BJ (cell line): ENCODE measurements at regions not wholly inside any gene's neighbourhood (a gene's known extent, or its start where the extent isn't known, plus 50 kb on each side); places are given as distances from the start of the nearest gene placed in this dataset.

Experiments used
- CTCF ChIA-PET: fragments of 350-600 bp; formaldehyde crosslinking; extraction: SDS; loops from one replicate; lab custom pipeline; 2021; ENCODE audit warnings: antibody characterized with exemption, inconsistent platforms; lab: Yijun Ruan, JAX
- POLR2A ChIA-PET: fragments of 300-600 bp; sonication (Branson Sonifier 250); formaldehyde crosslinking; extraction: SDS; loops from one replicate; lab custom pipeline; 2021; ENCODE audit warnings: antibody characterized with exemption; lab: Charles Lee
- DNase-seq: peaks from one replicate; pipeline ENCODE4 v3.0.0-alpha.2; 2011; ENCODE audit warnings: low read depth
- H3K27me3 ChIP-seq: 2 replicates; pipeline ENCODE4 v1.6.0; 2011; ENCODE audit warnings: low read length; ENCODE audit not compliant: control insufficient read depth, insufficient read depth
- H3K36me3 ChIP-seq: 2 replicates; pipeline ENCODE4 v1.5.1; 2011; ENCODE audit warnings: low read length; ENCODE audit not compliant: control insufficient read depth, insufficient read depth
- H3K4me3 ChIP-seq: 2 replicates; pipeline ENCODE4 v1.5.1; 2011; ENCODE audit warnings: low read depth, mild to moderate bottlenecking, control low read depth, low read length
- TF ChIP-seq, protein P1 (sequence below): IDR thresholded peaks from 2 replicates; pipeline ENCODE4 v1.5.1; 2011; ENCODE audit warnings: low read depth, mild to moderate bottlenecking, control low read depth, inconsistent platforms, low read length, moderate library complexity; ENCODE audit not compliant: insufficient read depth

DNA sequence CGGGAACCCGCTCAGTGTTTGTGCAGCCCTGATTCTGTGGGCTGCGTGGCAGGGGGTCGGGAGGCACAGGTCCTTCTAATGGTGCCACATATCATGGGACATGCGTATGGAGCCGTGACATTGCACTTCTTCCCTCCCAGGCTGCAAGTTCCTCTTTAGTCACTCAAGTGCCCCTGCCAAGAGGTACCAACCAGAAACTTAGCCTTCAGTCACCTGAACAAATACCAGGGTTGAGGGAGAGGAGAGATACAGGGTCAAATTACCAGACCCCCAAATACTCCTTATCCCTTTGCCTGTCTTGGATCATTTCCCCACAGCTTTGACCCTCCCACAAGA is 209.1 kb downstream of the BUD13 start:
- Histone ChIP-seq H3K27me3 (no peaks in the 10 kb centered on the region), H3K4me3 (no peak overlapping the region), H3K36me3 (no peaks in the 10 kb centered on the region)
- TF ChIP-seq, protein P1, sequence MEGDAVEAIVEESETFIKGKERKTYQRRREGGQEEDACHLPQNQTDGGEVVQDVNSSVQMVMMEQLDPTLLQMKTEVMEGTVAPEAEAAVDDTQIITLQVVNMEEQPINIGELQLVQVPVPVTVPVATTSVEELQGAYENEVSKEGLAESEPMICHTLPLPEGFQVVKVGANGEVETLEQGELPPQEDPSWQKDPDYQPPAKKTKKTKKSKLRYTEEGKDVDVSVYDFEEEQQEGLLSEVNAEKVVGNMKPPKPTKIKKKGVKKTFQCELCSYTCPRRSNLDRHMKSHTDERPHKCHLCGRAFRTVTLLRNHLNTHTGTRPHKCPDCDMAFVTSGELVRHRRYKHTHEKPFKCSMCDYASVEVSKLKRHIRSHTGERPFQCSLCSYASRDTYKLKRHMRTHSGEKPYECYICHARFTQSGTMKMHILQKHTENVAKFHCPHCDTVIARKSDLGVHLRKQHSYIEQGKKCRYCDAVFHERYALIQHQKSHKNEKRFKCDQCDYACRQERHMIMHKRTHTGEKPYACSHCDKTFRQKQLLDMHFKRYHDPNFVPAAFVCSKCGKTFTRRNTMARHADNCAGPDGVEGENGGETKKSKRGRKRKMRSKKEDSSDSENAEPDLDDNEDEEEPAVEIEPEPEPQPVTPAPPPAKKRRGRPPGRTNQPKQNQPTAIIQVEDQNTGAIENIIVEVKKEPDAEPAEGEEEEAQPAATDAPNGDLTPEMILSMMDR, result no peak
- no peak for DNase-seq
- ChIA-PET CTCF (interaction anchor here (0.9 kb wide), 1 partner anchor 78 kb away, joined by 3 read pairs; no protein-coding TSS in a partner anchor), POLR2A (no interaction called here)

DNA sequence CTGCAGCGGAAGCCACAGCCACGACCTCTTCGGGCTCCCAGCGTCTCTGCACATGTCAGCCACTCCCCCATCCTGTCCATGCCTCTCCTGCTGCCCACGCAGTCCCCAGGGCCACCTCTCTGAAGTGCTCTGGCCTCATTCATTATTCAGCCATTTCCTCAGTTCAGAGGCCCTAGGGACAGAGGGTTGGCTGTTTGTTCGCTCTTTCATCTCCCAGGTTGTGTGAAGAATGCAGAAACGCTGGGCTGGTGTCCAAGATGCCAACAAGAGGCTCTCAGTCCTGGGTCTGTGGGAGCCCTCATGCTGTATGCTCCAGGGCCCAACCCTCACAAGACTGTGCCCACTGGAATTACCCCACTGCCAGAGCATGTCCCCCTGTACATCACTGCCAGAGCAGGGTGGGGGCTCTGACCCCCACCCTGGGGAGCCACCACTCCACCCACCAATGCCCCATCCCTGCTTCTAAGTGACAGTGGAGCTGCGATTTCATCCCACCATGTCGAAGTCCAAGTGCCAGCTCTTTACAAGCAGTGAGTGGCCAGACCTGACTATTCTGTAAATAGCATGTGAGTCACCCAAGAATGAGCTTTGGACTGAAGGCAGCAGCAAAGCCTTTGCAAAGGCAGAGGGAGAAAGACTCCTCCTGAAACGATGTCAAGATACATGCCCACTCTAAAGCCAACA is 209.6 kb downstream of the BUD13 start:
- TF ChIP-seq, protein P1, result no peak
- DNase-seq, result no peak
- Histone ChIP-seq H3K27me3 (no peaks in the 10 kb centered on the region), H3K36me3 (no peaks in the 10 kb centered on the region), H3K4me3 (no peak overlapping the region)
- ChIA-PET CTCF (interaction anchor here (0.9 kb wide), 1 partner anchor 78 kb away, joined by 3 read pairs; no protein-coding TSS in a partner anchor), POLR2A (no interaction called here)

DNA sequence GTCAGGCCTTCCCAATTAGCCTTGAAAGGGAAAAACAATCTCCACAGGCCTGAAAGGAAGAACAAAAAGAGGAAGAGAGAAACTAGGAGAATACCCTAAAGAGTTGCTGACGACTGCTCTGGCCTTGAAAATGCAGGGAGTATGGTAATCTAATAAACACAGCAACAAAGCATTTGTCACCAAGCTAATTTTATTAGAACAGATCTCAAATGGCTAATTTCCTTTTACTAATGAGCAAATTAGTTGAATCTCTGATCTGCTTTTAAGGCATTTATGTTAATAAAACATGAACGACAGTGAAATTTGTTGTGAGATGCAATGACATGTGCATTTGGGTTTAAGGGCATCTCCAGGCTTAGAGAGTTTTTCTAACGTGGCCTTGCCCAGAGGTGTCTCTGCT is 212.2 kb downstream of the BUD13 start:
- no peak overlapping the region for H3K4me3 ChIP-seq
- H3K27me3 ChIP-seq, result no peaks in the 10 kb centered on the region
- TF ChIP-seq, protein P1, result no peak
- H3K36me3 ChIP-seq, result no peaks in the 10 kb centered on the region
- CTCF ChIA-PET, result no interaction called here
- POLR2A ChIA-PET, result no interaction called here
- no peak for DNase-seq

DNA sequence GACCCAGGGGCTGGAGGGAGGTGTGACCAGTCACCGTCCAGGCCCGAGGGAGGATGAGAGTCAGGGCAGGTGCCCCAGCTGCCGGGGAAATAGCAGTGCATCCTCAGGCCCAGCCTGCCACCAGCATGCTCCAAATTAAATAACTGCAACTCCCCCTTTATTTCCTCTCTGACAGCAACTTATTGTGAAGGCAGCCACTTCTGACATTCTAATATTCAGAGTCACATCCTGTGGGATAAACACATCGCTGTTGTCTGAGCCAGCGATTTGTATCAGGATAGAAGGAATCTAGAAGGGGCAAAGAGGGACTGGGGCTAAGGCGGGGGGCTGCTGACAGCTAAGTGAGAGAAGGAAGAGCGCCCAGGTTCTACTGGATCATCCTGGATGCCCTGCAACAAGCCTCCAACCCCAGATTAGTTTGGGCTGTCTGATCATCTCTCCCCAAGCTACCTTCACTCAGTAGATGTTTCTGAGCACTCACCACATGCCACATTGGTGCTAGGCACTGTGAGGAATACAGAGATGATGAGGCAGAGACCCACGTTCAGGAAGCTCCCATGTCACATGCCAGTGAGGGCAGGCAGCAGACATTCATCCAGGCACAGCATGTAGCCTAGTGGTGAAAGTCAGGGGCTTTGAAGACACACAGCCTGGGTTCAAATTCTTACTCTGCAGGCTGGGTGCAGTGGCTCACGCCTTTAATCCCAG is 214.1 kb downstream of the BUD13 start:
- POLR2A ChIA-PET, result no interaction called here
- TF ChIP-seq, protein P1, result no peak
- Histone ChIP-seq H3K27me3 (no peaks in the 10 kb centered on the region), H3K36me3 (no peaks in the 10 kb centered on the region), H3K4me3 (no peak overlapping the region)
- CTCF ChIA-PET, result no interaction called here
- DNase-seq, result no peak

DNA sequence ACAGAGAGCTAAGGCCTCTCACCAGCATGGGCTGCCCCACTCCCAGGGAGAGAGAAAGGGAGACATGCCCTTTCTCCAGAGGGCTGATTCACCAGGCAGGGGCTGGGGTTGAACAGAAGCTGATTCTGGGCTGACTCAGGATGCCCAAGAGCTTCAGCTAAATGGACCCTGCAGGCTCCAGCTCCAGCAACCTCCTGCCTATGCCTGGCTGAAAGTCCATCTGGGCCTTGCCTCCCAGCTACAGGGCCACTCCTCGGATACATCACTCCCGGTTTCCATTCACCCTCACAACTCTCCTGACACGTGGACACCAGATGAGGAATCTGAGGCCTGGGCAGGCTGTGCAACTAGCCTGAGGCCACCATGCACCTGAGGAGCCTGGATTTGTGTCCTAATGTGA is 215.5 kb downstream of the BUD13 start:
- ChIA-PET POLR2A (no interaction called here), CTCF (no interaction called here)
- Histone ChIP-seq H3K36me3 (no peaks in the 10 kb centered on the region), H3K27me3 (no peaks in the 10 kb centered on the region), H3K4me3 (no peak overlapping the region)
- TF ChIP-seq, protein P1, result no peak
- DNase-seq, result no peak
